ENCODE measurements at regions not wholly inside any gene's neighbourhood (a gene's known extent, or its start where the extent isn't known, plus 50 kb on each side); places are given as distances from the start of the nearest gene placed in this dataset.
"Not testable (repeated sequence)": the region's sequence is repeated elsewhere in the genome, so short reads cannot be mapped to it uniquely, and the experiment has no call there.

DNA sequence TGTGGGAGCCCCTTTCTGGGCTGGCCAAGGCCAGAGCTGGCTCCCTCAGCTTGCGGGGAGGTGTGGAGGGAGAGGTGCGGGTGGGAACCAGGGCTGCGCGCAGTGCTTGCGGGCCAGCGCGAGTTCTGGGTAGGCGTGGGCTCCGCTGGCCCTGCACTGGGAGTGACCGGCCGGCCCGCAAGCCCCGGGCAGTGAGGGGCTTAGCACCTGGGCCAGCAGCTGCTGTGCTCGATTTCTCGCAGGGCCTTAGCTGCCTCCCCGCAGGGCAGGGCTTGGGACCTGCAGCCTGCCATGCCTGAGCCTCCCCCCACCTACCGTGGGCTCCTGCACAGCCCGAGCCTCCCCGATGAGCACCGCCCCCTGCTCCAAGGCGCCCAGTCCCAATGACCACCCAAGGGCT, 56.0 kb upstream of the CACNA2D1 start:
- TF ChIP-seq ZNF232 (CRISPR knock-in tag; IDR thresholded peaks at IDR 0.05); ESRRA (CRISPR knock-in tag; IDR thresholded peaks at IDR 0.05; ENCODE audit: borderline replicate concordance); ZNF416 (CRISPR knock-in tag; IDR thresholded peaks at IDR 0.05); TCF7 (CRISPR knock-in tag; IDR thresholded peaks at IDR 0.05; ENCODE audit: low read depth); MYBL2 (CRISPR knock-in tag; IDR thresholded peaks at IDR 0.05); TEAD4 (CRISPR knock-in tag; IDR thresholded peaks at IDR 0.05); JUN (CRISPR knock-in tag; IDR thresholded peaks at IDR 0.05); NR2C2 (CRISPR knock-in tag; IDR thresholded peaks at IDR 0.05): not testable (repeated sequence)
- TF ChIP-seq, protein P1, sequence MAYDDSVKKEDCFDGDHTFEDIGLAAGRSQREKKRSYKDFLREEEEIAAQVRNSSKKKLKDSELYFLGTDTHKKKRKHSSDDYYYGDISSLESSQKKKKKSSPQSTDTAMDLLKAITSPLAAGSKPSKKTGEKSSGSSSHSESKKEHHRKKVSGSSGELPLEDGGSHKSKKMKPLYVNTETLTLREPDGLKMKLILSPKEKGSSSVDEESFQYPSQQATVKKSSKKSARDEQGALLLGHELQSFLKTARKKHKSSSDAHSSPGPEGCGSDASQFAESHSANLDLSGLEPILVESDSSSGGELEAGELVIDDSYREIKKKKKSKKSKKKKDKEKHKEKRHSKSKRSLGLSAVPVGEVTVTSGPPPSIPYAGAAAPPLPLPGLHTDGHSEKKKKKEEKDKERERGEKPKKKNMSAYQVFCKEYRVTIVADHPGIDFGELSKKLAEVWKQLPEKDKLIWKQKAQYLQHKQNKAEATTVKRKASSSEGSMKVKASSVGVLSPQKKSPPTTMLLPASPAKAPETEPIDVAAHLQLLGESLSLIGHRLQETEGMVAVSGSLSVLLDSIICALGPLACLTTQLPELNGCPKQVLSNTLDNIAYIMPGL (CRISPR knock-in tag; IDR thresholded peaks at IDR 0.05) = not testable (repeated sequence)
- TF ChIP-seq, protein P2, sequence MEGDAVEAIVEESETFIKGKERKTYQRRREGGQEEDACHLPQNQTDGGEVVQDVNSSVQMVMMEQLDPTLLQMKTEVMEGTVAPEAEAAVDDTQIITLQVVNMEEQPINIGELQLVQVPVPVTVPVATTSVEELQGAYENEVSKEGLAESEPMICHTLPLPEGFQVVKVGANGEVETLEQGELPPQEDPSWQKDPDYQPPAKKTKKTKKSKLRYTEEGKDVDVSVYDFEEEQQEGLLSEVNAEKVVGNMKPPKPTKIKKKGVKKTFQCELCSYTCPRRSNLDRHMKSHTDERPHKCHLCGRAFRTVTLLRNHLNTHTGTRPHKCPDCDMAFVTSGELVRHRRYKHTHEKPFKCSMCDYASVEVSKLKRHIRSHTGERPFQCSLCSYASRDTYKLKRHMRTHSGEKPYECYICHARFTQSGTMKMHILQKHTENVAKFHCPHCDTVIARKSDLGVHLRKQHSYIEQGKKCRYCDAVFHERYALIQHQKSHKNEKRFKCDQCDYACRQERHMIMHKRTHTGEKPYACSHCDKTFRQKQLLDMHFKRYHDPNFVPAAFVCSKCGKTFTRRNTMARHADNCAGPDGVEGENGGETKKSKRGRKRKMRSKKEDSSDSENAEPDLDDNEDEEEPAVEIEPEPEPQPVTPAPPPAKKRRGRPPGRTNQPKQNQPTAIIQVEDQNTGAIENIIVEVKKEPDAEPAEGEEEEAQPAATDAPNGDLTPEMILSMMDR (IDR thresholded peaks at IDR 0.05) = not testable (repeated sequence)
- TF ChIP-seq, protein P3, sequence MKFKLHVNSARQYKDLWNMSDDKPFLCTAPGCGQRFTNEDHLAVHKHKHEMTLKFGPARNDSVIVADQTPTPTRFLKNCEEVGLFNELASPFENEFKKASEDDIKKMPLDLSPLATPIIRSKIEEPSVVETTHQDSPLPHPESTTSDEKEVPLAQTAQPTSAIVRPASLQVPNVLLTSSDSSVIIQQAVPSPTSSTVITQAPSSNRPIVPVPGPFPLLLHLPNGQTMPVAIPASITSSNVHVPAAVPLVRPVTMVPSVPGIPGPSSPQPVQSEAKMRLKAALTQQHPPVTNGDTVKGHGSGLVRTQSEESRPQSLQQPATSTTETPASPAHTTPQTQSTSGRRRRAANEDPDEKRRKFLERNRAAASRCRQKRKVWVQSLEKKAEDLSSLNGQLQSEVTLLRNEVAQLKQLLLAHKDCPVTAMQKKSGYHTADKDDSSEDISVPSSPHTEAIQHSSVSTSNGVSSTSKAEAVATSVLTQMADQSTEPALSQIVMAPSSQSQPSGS (CRISPR knock-in tag; IDR thresholded peaks at IDR 0.05; ENCODE audit: borderline replicate concordance, low read depth) = not testable (repeated sequence)
- TF ChIP-seq, protein P4, sequence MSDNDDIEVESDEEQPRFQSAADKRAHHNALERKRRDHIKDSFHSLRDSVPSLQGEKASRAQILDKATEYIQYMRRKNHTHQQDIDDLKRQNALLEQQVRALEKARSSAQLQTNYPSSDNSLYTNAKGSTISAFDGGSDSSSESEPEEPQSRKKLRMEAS (CRISPR knock-in tag; IDR thresholded peaks at IDR 0.05) = not testable (repeated sequence)
- TF ChIP-seq, protein P5, sequence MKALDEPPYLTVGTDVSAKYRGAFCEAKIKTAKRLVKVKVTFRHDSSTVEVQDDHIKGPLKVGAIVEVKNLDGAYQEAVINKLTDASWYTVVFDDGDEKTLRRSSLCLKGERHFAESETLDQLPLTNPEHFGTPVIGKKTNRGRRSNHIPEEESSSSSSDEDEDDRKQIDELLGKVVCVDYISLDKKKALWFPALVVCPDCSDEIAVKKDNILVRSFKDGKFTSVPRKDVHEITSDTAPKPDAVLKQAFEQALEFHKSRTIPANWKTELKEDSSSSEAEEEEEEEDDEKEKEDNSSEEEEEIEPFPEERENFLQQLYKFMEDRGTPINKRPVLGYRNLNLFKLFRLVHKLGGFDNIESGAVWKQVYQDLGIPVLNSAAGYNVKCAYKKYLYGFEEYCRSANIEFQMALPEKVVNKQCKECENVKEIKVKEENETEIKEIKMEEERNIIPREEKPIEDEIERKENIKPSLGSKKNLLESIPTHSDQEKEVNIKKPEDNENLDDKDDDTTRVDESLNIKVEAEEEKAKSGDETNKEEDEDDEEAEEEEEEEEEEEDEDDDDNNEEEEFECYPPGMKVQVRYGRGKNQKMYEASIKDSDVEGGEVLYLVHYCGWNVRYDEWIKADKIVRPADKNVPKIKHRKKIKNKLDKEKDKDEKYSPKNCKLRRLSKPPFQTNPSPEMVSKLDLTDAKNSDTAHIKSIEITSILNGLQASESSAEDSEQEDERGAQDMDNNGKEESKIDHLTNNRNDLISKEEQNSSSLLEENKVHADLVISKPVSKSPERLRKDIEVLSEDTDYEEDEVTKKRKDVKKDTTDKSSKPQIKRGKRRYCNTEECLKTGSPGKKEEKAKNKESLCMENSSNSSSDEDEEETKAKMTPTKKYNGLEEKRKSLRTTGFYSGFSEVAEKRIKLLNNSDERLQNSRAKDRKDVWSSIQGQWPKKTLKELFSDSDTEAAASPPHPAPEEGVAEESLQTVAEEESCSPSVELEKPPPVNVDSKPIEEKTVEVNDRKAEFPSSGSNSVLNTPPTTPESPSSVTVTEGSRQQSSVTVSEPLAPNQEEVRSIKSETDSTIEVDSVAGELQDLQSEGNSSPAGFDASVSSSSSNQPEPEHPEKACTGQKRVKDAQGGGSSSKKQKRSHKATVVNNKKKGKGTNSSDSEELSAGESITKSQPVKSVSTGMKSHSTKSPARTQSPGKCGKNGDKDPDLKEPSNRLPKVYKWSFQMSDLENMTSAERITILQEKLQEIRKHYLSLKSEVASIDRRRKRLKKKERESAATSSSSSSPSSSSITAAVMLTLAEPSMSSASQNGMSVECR (CRISPR knock-in tag; IDR thresholded peaks at IDR 0.05; ENCODE audit: borderline replicate concordance) = not testable (repeated sequence)
- TF ChIP-seq, protein P6, sequence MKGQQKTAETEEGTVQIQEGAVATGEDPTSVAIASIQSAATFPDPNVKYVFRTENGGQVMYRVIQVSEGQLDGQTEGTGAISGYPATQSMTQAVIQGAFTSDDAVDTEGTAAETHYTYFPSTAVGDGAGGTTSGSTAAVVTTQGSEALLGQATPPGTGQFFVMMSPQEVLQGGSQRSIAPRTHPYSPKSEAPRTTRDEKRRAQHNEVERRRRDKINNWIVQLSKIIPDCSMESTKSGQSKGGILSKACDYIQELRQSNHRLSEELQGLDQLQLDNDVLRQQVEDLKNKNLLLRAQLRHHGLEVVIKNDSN (CRISPR knock-in tag; IDR thresholded peaks at IDR 0.05) = not testable (repeated sequence)
